GM12892 (cell line): ENCODE measurements at regions not wholly inside any gene's neighbourhood (a gene's known extent, or its start where the extent isn't known, plus 50 kb on each side); places are given as distances from the start of the nearest gene placed in this dataset.

Source experiments
- DNase-seq: peaks from one replicate; pipeline ENCODE4 v3.0.0; 2011; ENCODE audit not compliant: insufficient read length
- FAIRE-seq: peaks from 2 replicates; lab custom pipeline; 2011; peaks lifted over from hg19 to GRCh38; lab: Jason Lieb, UNC
- POLR2A ChIP-seq: IDR thresholded peaks from 2 replicates; pipeline ENCODE4 v1.6.1; 2011; ENCODE audit warnings: low read depth, low read length, control low read depth
- POLR2AphosphoS5 ChIP-seq: IDR thresholded peaks from 2 replicates; pipeline ENCODE4 v1.6.1; 2011; ENCODE audit warnings: low read depth, low read length, control low read depth
- TAF1 ChIP-seq: IDR thresholded peaks from 2 replicates; pipeline ENCODE4 v1.6.1; 2011; ENCODE audit warnings: low read depth, mild to moderate bottlenecking, control low read depth, low read length, borderline replicate concordance

DNA sequence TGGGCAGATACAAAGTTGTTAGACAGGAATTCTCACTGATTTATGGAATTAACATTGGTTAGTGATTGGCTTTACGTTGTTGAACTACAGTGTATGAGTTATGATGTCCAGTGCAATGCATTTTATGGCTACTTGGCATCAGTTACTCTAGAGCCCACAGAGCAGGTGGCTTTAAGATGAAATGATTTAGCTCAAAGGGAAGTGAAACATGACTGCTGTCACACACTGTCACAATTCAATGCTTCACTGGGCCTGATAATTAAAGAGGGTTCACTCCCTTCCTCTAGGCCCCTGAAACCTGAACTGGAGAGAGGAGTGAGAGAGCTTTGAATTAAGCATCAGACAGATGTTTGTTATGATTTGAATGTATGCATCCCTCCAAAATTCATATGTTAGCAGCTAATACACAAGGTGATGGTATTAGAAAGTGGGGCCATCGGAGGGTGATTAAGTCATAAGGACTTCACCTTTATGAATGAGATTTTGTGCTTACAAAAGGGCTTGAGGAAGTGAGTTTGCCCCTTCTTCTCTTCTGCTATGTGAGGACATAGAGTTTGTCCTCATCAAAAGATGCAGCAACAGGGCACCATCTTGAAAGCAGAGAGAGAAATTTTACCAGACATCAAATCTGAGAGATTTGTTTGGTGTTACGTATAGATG is 175.8 kb upstream of the GRIN2B start:
- DNase-seq (peak; percentile 44), FAIRE-seq (peak; percentile 97)
- no peak for TF ChIP-seq POLR2A
- no peak for TF ChIP-seq POLR2AphosphoS5
- TF ChIP-seq TAF1, result no peak

DNA sequence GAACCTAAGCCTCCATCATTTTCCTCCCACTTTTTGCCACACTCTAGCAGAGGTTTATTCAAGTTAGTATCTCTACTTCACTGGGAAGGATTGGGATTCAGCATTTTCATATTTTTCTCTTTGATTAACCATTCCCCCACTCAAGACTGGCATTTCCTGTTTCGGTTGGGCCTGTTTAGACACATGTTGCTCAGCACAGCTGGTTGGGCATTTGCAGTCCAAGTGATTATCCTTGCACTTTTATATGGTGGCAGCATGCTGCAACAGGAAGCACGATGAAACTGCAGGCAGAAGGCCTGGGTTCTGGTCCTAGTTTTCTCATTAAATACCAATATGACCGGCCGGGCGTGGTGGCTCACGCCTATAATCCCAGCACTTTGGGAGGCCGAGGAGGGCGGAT is 182.9 kb upstream of the GRIN2B start:
- no peak for DNase-seq
- no peak for TF ChIP-seq TAF1
- TF ChIP-seq POLR2A, result no peak
- TF ChIP-seq POLR2AphosphoS5, result no peak
- FAIRE-seq, result no peak

DNA sequence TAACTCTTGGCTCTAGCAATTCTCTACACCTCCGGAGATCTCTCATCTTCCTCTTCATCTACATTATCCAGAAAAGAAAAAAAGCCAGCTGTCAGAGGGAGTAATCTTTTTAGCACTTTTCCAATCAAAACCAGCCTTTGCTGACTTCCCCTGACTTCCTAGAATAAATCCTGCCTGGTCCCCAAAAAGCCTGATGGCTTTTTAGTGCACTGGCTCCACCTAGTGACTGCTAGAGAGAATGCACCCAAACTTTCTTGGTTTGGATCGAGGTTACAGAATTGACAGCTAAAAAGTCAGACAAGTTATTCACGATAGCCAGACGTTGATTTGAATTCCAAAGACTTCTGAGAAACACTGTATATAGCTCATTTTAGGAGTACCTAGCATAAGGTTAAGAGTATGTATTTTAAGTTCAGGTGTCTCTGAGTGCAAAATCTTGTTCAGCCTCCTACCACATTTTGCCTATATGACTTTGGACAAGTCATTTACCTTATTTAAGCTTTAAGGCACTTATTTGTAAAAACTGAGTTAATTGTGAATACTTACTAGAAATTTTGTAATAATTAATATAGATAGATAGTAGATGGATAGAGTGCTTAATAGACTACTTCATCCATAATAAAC is 185.7 kb upstream of the GRIN2B start:
- no peak for TF ChIP-seq TAF1
- TF ChIP-seq POLR2A, result no peak
- no peak for TF ChIP-seq POLR2AphosphoS5
- FAIRE-seq (peak; percentile 93), DNase-seq (peak; percentile 31)

DNA sequence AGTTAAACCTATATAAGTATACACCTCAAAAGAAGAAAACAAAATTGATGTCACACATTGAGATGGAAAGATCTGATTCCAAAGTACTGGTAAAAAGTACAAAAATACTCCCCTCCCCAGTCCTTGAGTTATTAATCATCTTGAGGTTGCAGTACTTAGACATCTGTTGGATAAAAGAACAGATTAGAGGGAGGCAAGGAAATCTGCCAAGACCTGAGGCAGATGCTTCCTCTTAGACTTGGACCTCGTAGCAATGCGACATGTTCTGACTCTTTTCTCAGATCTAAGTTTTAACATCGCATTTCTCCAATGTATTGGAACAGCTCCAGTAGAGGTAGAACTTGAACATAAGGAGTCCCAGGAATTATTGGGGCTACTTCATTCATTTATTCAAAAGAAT is 187.9 kb upstream of the GRIN2B start:
- TF ChIP-seq TAF1, result no peak
- no peak for TF ChIP-seq POLR2AphosphoS5
- TF ChIP-seq POLR2A, result no peak
- DNase-seq, result no peak
- no peak for FAIRE-seq

DNA sequence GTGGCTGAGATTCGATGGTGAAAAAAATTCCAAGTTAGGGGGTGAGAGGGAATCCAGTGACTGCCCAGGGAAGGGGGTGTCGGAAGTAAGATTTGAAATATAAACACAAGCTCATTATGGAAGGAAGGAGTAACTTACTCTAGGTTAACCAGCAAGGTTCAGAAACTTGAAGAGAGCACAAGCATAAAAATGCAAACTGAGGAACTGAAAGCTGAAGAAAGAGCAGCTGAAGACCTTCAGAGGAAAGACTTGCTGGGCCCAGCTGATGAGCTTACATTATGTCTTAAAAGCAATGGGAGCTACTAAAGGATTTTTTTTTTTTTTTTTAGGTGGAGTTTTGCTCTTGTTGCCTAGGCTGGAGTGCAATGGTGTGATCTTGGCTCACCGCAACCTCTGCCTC is 189.7 kb upstream of the GRIN2B start:
- TF ChIP-seq POLR2AphosphoS5, result no peak
- no peak for TF ChIP-seq TAF1
- no peak for TF ChIP-seq POLR2A
- FAIRE-seq, result peak; percentile 66
- DNase-seq, result peak; percentile 23

DNA sequence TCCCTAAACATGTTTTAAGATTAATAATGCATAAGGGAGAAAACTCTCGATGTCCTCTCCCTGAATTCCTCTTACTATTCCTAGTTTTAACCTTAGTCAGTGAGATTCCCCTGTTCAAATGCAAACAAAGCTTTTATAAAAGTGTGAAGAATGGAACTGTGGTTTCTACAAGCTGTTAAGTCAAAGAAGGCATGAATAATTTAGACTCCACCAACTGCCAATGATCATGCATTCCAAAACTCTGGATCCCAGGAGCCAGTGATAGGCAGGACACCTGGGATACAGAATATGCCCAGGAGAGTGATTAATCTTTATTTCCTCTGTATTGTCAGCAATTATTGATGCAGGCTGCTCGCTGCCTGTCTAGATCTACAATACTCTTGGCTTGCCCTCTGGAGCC is 190.3 kb upstream of the ATF7IP start:
- TF ChIP-seq POLR2AphosphoS5 (no peak), POLR2A (no peak), TAF1 (no peak)
- no peak for FAIRE-seq
- no peak for DNase-seq

DNA sequence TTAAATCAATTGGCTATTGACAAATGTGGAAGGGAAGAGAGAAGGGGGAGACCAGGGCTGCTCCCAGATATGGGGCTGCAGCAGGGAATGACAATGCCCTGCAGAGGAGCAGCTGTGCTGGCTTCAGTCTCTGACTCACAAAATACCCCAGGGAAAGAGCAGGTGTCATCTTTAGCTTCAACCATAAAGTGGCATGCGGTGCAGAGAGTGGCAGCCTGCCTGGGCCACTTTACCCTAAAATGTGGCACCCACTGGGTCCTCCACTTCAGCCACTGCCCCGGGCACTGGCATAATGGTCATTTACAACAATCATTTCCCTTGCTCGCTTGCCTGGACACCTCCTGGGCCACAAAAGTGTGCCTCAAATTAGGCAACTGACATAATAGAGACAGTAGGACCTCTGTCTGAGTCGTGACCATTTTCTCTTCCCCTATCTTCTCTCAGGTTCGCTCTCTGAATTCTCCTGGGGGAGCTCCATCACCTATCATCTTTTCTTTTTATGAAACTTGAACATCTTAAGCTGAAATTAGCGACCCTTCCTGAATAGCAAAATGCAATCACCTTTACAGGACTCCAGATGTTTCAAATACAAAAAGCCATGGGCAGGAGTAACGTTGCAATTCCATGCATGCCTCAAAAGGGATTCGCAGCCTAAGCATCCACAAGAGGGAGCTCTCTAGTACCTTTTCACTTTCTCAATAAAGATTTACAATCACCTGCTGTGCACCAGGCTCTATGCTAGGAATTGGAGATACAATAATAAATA is 179.9 kb upstream of the ATF7IP start:
- FAIRE-seq (peak; percentile 88), DNase-seq (no peak)
- TF ChIP-seq POLR2A (no peak), POLR2AphosphoS5 (no peak)

DNA sequence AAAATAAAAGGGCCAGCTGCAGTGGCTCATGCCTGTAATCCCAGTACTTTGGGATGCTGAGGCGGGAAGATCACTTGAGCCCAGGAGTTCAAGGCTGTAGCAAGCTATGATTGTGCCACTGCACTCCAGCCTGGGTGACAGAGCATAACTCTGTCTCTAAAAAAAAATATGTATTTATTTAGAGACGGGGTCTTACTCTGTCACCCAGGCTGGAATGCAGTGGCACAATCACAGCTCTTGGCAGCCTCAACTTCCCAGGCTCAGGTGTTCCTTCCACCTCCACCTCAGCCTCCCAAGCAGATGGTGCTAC is 179.3 kb upstream of the ATF7IP start:
- DNase-seq (no peak), FAIRE-seq (no peak)
- TF ChIP-seq TAF1, result no peak
- TF ChIP-seq POLR2A, result no peak
- no peak for TF ChIP-seq POLR2AphosphoS5

DNA sequence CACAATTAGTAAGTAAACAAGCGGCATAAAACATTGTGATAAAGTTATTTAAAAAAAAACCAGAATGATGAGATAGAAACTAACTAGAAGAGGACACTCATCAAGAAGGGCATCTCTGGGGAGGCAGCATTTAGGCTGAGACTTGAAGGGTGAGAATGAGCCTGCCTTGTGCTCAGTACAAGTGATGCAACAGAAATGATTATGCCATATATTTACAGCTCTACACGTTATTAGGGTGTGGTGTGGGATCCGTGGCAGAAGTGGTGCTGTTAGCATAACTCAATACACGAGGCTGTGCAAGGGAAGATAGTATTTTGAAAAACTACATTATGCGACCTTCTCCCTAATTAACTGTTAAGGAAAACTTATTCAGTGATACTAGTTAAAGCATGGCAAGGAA is 178.5 kb upstream of the ATF7IP start:
- no peak for DNase-seq
- no peak for FAIRE-seq
- no peak for TF ChIP-seq POLR2AphosphoS5
- TF ChIP-seq TAF1, result no peak
- no peak for TF ChIP-seq POLR2A

DNA sequence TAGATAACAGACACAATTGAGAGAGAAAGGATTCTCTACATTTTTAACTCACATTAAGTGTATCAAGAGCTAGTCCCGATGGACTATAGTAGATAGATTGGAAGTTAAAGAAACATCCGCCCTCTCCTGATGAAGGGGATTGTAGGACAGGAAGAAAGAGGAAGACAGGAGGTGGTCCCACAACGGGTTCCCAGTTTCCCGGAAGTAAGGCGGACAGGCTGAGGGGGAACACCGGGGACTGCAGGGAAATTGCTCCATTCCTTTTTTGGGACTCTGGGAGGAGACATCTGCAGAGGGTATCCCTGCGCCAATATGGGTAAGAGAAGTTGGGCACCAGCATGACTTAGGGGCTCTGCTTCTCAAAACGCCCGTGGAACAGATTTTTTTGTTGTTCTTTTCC is 177.5 kb upstream of the ATF7IP start:
- FAIRE-seq (no peak), DNase-seq (no peak)
- TF ChIP-seq POLR2A (no peak), POLR2AphosphoS5 (no peak), TAF1 (no peak)

DNA sequence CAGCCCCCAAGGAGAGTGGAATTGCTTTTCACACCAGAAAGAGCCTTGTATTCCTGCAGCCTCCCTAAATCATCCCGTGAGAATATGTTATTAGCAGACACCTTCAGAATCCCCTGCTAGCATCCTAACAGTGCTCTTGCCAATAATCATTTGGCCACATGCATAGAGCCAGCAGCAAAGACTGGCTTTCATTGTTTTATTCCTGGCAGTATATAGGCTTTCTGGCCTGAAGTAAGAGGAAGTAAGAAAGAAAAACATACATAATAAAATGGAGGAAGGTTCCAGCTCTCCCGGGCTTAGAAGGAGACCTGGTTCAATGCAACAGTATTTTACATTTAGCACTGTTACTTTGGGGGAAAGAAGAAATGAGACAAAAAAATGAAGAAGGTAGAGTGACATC is 176.7 kb upstream of the ATF7IP start:
- no peak for FAIRE-seq
- no peak for DNase-seq
- no peak for TF ChIP-seq TAF1
- no peak for TF ChIP-seq POLR2A
- TF ChIP-seq POLR2AphosphoS5, result no peak

DNA sequence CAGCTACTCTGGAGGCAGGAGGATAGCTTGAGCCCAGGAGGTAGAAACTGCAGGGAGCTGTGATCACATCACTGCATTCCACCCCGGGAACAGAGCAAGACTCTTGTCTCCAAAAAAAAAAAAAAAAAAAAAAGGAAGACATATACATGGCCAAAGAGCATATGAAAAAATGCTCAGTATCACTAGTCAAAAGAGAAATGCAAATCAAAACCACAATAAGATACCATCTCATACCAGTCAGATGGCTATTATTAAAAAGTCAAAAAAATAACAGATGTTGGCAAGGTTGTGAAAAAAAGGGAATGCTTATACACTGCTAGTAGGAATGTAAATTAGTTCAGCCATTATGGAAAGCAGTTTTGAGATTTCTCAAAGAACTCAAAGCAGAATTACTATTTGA is 174.8 kb upstream of the ATF7IP start:
- FAIRE-seq, result no peak
- DNase-seq, result no peak

DNA sequence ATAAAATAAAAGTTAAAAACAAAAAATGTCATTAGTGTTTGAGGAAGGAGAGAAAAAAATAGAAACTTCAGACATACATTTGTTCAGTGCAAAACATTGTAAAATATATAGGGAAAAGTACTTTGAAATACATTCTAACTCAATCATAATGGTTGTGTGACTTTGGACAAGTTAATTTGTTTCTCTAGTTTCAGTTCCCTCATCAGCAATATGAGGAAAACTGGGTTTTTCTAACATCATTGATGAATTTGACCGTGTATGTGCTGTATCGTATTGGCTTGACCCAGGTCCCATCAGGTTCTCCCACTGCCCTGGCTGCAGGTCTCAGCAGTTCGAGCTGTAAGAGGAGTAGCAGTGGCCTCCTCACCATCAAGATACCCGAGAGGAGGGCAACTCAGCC is 173.9 kb upstream of the ATF7IP start:
- FAIRE-seq (no peak), DNase-seq (no peak)
- TF ChIP-seq POLR2AphosphoS5, result no peak
- TF ChIP-seq TAF1, result no peak
- TF ChIP-seq POLR2A, result no peak

More for the DNA sequence above, 174.8 kb upstream of the ATF7IP start:
- no peak for TF ChIP-seq POLR2AphosphoS5
